SJSA1 (cell line): ENCODE measurements at regions not wholly inside any gene's neighbourhood (a gene's known extent, or its start where the extent isn't known, plus 50 kb on each side); places are given as distances from the start of the nearest gene placed in this dataset.
"Not testable (repeated sequence)": the region's sequence is repeated elsewhere in the genome, so short reads cannot be mapped to it uniquely, and the experiment has no call there.

Experiments used
- DNase-seq, 2 experiments: peaks; one replicate each; pipeline ENCODE4 v3.0.0-alpha.2; 2015 to 2020; ENCODE audit warnings: low spot score in 2 of 2, low read depth in 1 of 2
- H3K27ac ChIP-seq: fragments of 250-450 bp; sonication (Bioruptor Pico); 2 replicates; pipeline ENCODE4 v1.5.1; 2020; ENCODE audit warnings: mild to moderate bottlenecking, moderate library complexity
- H3K27me3 ChIP-seq: fragments of 250-450 bp; sonication (Bioruptor Pico); replicated peaks from 2 replicates; pipeline ENCODE4 v1.5.1; 2020; ENCODE audit warnings: mild to moderate bottlenecking, moderate library complexity
- H3K36me3 ChIP-seq: fragments of 250-450 bp; sonication (Bioruptor Pico); 2 replicates; pipeline ENCODE4 v1.5.1; 2020; ENCODE audit warnings: mild to moderate bottlenecking
- H3K4me1 ChIP-seq: fragments of 250-450 bp; sonication (Bioruptor Pico); replicated peaks from 2 replicates; pipeline ENCODE4 v1.6.1; 2021; ENCODE audit warnings: mild to moderate bottlenecking
- H3K4me3 ChIP-seq: fragments of 250-450 bp; sonication (Bioruptor Pico); 2 replicates; pipeline ENCODE4 v1.5.1; 2020; ENCODE audit warnings: mild to moderate bottlenecking
- H3K9me3 ChIP-seq: fragments of 250-450 bp; sonication (Bioruptor Pico); replicated peaks from 2 replicates; pipeline ENCODE4 v1.5.1; 2020; ENCODE audit warnings: mild to moderate bottlenecking

GRCh38 chr1:241447031-241447644 lies 72.4 kb downstream of the FH start:
- no peaks in the 10 kb centered on the region for H3K27me3 ChIP-seq
- no peaks in the 10 kb centered on the region for H3K36me3 ChIP-seq
- peaks cover 7% of the 10 kb centered on the region for H3K9me3 ChIP-seq
- H3K27ac ChIP-seq = no peak overlapping the region
- DNase-seq = no peak
- no peak overlapping the region for H3K4me3 ChIP-seq
- H3K4me1 ChIP-seq = no peaks in the 10 kb centered on the region

DNA sequence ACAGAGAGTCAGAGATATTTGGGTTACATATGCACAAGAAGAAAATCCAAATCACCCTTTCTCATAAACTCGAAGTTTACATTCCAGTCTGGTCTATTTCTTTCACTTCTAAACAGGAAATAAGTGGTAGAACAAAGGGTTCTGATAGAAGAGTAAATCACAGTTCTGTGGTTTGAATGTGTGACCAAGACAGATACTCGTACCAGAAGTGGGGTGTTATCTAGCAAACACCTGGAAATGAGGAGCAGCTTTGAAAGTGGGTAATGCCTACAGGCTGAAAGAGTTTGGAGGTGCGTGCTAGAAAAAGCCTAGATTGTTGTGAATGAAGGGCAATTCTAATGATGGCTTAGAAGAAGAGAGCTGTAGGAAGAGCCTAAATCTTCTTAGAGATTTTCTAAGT lies 74.7 kb downstream of the FH start:
- H3K27ac ChIP-seq = no peak overlapping the region
- no peaks in the 10 kb centered on the region for H3K36me3 ChIP-seq
- peaks cover 7% of the 10 kb centered on the region for H3K9me3 ChIP-seq
- H3K4me3 ChIP-seq = no peak overlapping the region
- DNase-seq = no peak
- no peaks in the 10 kb centered on the region for H3K4me1 ChIP-seq
- H3K27me3 ChIP-seq = no peaks in the 10 kb centered on the region

DNA sequence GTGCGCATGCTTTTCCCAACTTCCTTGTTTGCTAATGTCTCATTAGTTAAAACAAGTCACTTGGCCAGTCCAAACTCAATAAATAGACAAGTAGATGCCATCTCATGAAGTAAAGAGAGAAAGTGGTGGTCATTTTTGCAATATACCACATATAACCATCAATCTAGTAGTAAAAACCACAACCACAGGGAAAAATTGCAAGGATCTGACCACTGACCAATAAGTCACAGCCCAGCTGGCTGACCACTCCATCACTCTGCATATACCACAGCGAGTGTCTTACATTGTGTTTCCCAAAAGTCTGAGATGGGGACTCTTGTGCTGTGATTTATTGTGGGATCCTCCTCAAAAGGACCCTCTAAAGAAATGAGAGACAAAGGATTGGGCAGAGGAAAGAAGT lies 76.0 kb downstream of the FH start:
- Histone ChIP-seq H3K4me3 (no peak overlapping the region), H3K36me3 (no peaks in the 10 kb centered on the region), H3K27me3 (no peaks in the 10 kb centered on the region), H3K9me3 (peaks cover 7% of the 10 kb centered on the region), H3K4me1 (no peaks in the 10 kb centered on the region), H3K27ac (no peak overlapping the region)
- no peak for DNase-seq

- H3K36me3 ChIP-seq = no peaks in the 10 kb centered on the region
- peaks cover 7% of the 10 kb centered on the region for H3K9me3 ChIP-seq
- no peak overlapping the region for H3K27ac ChIP-seq
- H3K4me1 ChIP-seq = no peaks in the 10 kb centered on the region
- no peaks in the 10 kb centered on the region for H3K27me3 ChIP-seq
- H3K4me3 ChIP-seq = no peak overlapping the region
- DNase-seq = no peak
Observed at GRCh38 chr1:241442686-241443085, 76.9 kb downstream of the FH start.

DNA sequence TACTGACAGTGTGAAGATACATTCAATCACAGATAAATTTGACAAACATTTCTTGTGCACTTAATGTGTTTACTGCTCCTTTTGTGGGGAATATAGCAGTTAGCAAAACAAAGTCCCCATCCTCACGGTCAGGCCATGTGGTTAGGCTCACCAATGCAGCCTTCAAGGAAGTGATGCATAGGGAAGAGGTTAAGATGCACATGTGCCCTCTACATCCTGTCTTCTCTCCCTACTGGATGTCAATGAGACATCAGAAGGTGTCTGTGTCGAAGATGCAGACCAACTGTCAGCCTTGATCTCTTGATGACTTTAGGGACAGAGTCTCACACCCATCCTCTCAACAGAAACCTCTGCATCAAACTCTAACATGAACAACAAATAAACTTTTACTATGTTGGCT lies 78.7 kb downstream of the FH start:
- no peak overlapping the region for H3K27ac ChIP-seq
- peaks cover 7% of the 10 kb centered on the region for H3K9me3 ChIP-seq
- no peaks in the 10 kb centered on the region for H3K27me3 ChIP-seq
- H3K36me3 ChIP-seq = no peaks in the 10 kb centered on the region
- no peak for DNase-seq
- no peaks in the 10 kb centered on the region for H3K4me1 ChIP-seq
- H3K4me3 ChIP-seq = no peak overlapping the region

DNA sequence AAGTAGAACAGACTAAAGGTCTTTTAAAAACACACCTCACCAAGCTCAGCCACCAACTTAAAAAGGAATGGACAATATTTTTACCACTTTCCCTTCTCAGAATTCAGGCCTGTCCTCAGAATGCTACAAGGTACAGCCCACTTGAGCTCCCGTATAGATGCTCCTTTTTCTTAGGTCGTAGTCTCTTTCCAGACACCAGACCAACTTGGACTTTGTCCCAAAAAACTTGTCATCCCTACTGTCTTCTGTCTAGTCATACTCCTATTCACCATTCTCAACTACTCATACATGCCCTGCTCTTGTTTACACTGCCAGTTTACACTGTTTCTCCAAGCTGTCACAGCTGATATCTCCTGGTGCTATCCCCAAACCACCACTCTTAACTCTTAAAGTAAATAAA lies 80.9 kb downstream of the FH start:
- not testable (repeated sequence) for H3K9me3 ChIP-seq, H3K4me1 ChIP-seq, H3K27me3 ChIP-seq, H3K27ac ChIP-seq, DNase-seq, H3K36me3 ChIP-seq, H3K4me3 ChIP-seq

DNA sequence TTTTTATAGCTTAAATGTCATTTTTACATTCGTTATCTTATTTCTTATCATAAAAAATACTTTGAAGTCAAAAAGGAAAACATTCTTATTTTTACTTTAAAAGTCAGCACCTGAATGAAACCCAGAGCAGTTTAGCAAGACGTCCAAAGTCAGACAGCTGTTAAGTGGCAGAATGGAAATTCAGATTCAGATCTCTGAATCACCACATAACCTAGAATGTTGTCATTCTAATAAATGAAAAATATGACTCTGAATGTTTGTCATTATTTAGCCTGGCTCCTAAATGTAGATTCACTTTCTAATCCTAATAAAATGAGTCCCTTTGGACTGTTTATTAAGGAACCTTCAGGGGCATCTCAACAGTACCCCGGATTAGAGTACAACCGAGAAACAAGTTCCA lies 75.2 kb upstream of the RGS7 start:
- Histone ChIP-seq H3K27me3 (peaks cover 2% of the 10 kb centered on the region; the same call in 1 of the 2 replicates), H3K27ac (no peak overlapping the region), H3K4me1 (no peaks in the 10 kb centered on the region), H3K36me3 (no peaks in the 10 kb centered on the region), H3K9me3 (no peaks in the 10 kb centered on the region), H3K4me3 (no peak overlapping the region)
- DNase-seq = no peak

- not testable (repeated sequence) for DNase-seq, H3K9me3 ChIP-seq, H3K27ac ChIP-seq, H3K4me3 ChIP-seq, H3K4me1 ChIP-seq, H3K36me3 ChIP-seq
- H3K27me3 ChIP-seq = peaks cover 35% of the 10 kb centered on the region
Observed at GRCh38 chr1:241425091-241425490, 68.1 kb upstream of the RGS7 start.

DNA sequence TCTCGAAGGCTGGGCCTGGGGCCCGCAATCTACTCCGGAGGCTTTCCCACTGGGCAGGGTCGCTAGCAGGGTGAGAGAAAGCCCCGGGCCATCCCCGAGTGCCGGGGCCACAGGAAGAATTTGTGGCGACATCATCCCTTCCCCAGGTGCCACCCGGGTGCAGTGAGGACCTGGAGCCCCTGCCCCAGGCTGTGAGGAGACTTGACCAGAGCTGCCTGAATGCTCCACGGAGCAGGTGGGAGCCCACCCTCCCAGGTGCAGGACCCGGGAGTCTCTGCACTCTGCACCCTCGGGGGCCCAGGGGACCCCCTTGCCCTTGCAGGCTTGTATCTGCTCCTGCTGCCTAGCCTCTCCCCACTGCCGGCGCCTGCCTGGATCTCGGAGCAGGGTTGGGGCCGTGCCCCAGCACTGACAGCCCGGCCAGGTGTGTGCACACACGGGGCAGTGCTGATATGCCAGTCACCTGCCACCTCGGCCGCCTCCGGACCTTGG lies 67.5 kb upstream of the RGS7 start:
- Histone ChIP-seq H3K4me1 (peaks cover 9% of the 10 kb centered on the region), H3K9me3 (no peaks in the 10 kb centered on the region), H3K36me3 (no peaks in the 10 kb centered on the region), H3K27ac (no peak overlapping the region), H3K4me3 (peak overlapping the region; percentile 33), H3K27me3 (peaks cover 35% of the 10 kb centered on the region)
- no peak for DNase-seq

- no peak overlapping the region for H3K27ac ChIP-seq
- no peaks in the 10 kb centered on the region for H3K9me3 ChIP-seq
- H3K4me3 ChIP-seq = peak overlapping the region; percentile 33
- peaks cover 9% of the 10 kb centered on the region for H3K4me1 ChIP-seq
- peaks cover 35% of the 10 kb centered on the region for H3K27me3 ChIP-seq
- no peak for DNase-seq
- no peaks in the 10 kb centered on the region for H3K36me3 ChIP-seq
Observed at GRCh38 chr1:241423541-241424479, 66.8 kb upstream of the RGS7 start.

- H3K4me3 ChIP-seq = no peak overlapping the region
- no peak for DNase-seq
- no peak overlapping the region for H3K27ac ChIP-seq
- no peaks in the 10 kb centered on the region for H3K36me3 ChIP-seq
- peaks cover 9% of the 10 kb centered on the region for H3K4me1 ChIP-seq
- H3K27me3 ChIP-seq = peaks cover 35% of the 10 kb centered on the region
- no peaks in the 10 kb centered on the region for H3K9me3 ChIP-seq
Observed at GRCh38 chr1:241422470-241422869, 65.5 kb upstream of the RGS7 start.

DNA sequence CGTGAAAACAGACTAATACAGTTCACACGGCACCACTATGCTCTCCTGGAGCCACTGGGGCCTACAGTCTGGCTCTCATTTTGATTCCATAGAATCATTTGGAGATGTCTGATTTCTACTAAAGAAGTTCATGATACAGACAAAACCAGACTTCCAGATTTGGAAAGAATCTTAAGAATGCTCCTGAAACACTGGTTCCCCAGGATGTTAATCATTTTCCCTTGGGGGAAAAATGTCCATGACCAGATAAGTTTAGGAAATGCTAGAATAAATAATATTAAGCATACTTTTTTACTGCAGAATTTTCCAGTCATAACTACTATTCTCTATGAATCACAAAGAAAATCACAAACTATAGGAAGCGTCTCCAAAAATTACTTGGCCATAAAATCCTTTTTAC lies 63.0 kb upstream of the RGS7 start:
- H3K36me3 ChIP-seq = no peaks in the 10 kb centered on the region
- no peaks in the 10 kb centered on the region for H3K9me3 ChIP-seq
- H3K27ac ChIP-seq = no peak overlapping the region
- no peak for DNase-seq
- no peak overlapping the region for H3K4me3 ChIP-seq
- peaks cover 9% of the 10 kb centered on the region for H3K4me1 ChIP-seq
- H3K27me3 ChIP-seq = peaks cover 31% of the 10 kb centered on the region

DNA sequence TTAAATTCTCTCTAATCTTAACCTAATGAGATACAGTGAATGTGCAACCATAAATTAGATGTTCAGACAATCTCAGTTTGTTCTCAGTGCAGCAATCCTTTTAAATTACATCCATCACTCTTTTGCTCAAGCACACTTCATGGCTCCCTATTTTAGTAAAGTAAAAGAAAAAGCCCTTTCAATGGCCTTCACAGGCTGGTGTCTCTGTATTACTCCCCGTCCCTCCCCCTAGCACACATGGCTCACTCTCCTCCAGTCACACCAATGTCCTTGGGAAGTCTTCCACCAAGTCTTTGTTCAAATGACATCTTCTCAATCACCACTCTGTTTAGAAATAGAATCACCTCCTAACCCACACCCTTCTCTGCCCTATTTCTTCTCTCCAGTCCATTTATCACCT lies 60.3 kb upstream of the RGS7 start:
- Histone ChIP-seq H3K9me3 (no peaks in the 10 kb centered on the region), H3K27ac (no peak overlapping the region), H3K27me3 (peaks cover 7% of the 10 kb centered on the region), H3K4me1 (no peaks in the 10 kb centered on the region), H3K4me3 (no peak overlapping the region), H3K36me3 (no peaks in the 10 kb centered on the region)
- DNase-seq = no peak

GRCh38 chr1:241413974-241414373 lies 57.0 kb upstream of the RGS7 start:
- Histone ChIP-seq H3K4me3 (no peak overlapping the region), H3K36me3 (no peaks in the 10 kb centered on the region), H3K4me1 (no peaks in the 10 kb centered on the region)

More at GRCh38 chr1:241413974-241414373, 57.0 kb upstream of the RGS7 start:
- DNase-seq = no peak
- H3K9me3 ChIP-seq = no peaks in the 10 kb centered on the region
- H3K27me3 ChIP-seq = no peaks in the 10 kb centered on the region
- no peak overlapping the region for H3K27ac ChIP-seq
